GM10266 (cell line): ENCODE measurements at regions not wholly inside any gene's neighbourhood (a gene's known extent, or its start where the extent isn't known, plus 50 kb on each side); places are given as distances from the start of the nearest gene placed in this dataset.

ENCODE experiments used
- DNase-seq: peaks from one replicate; pipeline ENCODE4 v3.0.0; 2012; ENCODE audit errors: extremely low spot score
- TF ChIP-seq, protein P1 (sequence below): IDR thresholded peaks from 2 replicates; pipeline ENCODE4 v1.5.1; 2012; ENCODE audit warnings: mild to moderate bottlenecking, low read depth; ENCODE audit not compliant: control insufficient read depth, insufficient read depth; ENCODE audit errors: missing control alignments

DNA sequence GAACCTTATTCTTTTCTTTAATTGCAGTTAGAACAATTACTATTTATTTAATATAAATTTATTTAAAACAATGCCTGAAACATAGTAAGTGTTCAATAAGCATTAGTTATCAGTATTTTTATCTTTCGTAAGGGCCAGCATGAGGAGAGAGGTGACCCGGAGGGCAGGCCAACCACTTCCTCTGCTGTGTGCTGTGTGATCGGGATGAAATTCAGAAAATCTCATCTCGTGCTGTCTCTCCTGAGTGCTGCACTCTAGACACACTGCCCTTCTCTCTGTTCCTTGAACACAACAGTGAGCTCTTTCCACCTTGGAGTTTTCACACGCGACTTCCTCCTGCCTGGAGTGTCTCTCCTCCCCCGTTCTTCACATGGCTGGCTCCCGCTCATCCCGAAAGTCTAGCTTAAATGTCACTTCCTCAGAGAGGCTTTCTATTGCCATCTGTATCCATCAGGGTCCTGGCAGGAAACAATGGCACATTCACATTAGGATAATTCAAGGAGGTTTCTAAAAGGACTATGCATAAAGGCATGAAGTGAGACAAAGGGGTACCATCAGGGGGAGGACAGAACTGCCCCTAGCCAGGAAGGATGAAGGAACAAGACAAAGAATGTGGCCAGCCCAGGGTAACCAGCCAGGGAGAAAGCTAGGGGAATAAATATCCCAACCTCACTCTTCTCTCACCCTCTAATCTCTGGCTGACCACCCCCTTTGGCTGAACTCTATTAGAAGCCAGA lies 142.6 kb upstream of the GJB5 start:
- TF ChIP-seq, protein P1, sequence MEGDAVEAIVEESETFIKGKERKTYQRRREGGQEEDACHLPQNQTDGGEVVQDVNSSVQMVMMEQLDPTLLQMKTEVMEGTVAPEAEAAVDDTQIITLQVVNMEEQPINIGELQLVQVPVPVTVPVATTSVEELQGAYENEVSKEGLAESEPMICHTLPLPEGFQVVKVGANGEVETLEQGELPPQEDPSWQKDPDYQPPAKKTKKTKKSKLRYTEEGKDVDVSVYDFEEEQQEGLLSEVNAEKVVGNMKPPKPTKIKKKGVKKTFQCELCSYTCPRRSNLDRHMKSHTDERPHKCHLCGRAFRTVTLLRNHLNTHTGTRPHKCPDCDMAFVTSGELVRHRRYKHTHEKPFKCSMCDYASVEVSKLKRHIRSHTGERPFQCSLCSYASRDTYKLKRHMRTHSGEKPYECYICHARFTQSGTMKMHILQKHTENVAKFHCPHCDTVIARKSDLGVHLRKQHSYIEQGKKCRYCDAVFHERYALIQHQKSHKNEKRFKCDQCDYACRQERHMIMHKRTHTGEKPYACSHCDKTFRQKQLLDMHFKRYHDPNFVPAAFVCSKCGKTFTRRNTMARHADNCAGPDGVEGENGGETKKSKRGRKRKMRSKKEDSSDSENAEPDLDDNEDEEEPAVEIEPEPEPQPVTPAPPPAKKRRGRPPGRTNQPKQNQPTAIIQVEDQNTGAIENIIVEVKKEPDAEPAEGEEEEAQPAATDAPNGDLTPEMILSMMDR = no peak
- DNase-seq = no peak

- DNase-seq = no peak
Measured at GRCh38 chr1:34617321-34618118, 137.3 kb upstream of the GJB5 start.

GRCh38 chr1:34618381-34618780 lies 136.5 kb upstream of the GJB5 start:
- TF ChIP-seq, protein P1 = no peak
- no peak for DNase-seq

More at GRCh38 chr1:34617321-34618118, 137.3 kb upstream of the GJB5 start:
- TF ChIP-seq, protein P1 = no peak

- TF ChIP-seq, protein P1 = no peak
- DNase-seq = no peak
Measured at GRCh38 chr1:34619256-34619655, 135.6 kb upstream of the GJB5 start.

DNA sequence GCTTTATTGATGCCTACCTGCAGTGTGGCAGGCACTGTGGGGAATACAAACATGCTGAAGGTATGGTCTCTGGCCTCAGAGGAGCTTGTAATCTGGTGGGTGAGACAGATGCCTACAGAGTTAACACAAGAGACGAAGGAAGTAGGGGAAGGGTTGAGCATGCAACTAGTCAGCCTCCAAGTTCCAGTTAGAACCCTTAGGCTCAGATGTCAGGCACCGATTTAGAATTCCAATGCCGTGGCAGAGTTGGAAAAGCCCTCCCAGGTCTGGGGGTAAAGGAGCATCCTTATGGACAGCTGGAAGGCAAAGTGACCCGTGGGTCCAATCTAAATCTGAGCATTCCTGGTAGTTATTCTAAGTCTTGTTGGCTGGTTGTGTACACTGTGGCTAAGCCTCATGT lies 132.9 kb upstream of the GJB5 start:
- DNase-seq = no peak
- TF ChIP-seq, protein P1 = no peak

DNA sequence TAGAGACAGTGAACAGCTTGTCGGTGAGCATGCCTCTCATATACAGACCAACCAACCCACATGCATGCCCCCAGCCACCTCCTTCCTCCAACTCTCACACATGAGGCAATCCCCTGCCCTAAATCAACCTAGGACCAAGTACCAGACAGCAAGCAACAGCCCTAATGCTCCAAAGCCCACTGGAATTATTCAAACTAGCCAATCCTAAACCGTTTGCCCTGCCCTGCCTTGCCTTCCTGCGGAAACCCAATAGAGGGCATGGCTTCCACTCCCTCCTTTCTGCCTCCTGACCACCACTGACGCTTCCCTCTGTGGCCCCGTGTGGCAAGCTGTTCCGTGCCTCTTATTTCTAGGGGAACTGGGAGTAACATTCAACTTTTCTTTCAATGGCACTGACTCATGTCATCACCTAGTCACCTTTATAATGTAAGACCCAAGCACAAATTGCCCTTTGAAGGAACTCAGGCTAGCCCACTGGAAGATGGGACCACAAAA lies 129.3 kb upstream of the GJB5 start:
- TF ChIP-seq, protein P1 = no peak
- DNase-seq = no peak
